Vagina (tissue), 2 donors: ENCODE measurements at regions not wholly inside any gene's neighbourhood (a gene's known extent, or its start where the extent isn't known, plus 50 kb on each side); places are given as distances from the start of the nearest gene placed in this dataset.

Experiments
- CTCF ChIP-seq, 3 experiments: fragments of 450-650 bp in 2 of 3; fragments of 200-600 bp in 1 of 3; sonication (generic) in 1 of 3; IDR thresholded peaks; one replicate each; pipeline ENCODE4 v1.5.1; 2017 to 2019; ENCODE audit warnings: antibody characterized with exemption in 3 of 3, mild to moderate bottlenecking in 2 of 3, moderate library complexity in 2 of 3
- POLR2A ChIP-seq, 2 donors: fragments of 450-650 bp; IDR thresholded peaks; one replicate each; pipeline ENCODE4 v1.6.1; 2017; ENCODE audit warnings: antibody characterized with exemption in 2 of 2, mild to moderate bottlenecking in 2 of 2, moderate library complexity in 2 of 2

GRCh38 chr9:17875886-17876285, 297.0 kb downstream of the SH3GL2 start:
- TF ChIP-seq CTCF (IDR thresholded peaks at IDR 0.05) (no peak), POLR2A (IDR thresholded peaks at IDR 0.05) (no peak)
